Fibroblast of villous mesenchyme (primary cell): ENCODE measurements at regions not wholly inside any gene's neighbourhood (a gene's known extent, or its start where the extent isn't known, plus 50 kb on each side); places are given as distances from the start of the nearest gene placed in this dataset.

ENCODE experiments used
- DNase-seq: peaks from one replicate; pipeline ENCODE4 v3.0.0-alpha.2; 2010; ENCODE audit warnings: low read depth
- H3K4me3 ChIP-seq: 2 replicates; pipeline ENCODE4 v1.5.1; 2011; ENCODE audit warnings: low read depth, mild to moderate bottlenecking, low read length
- CTCF ChIP-seq: IDR thresholded peaks from 2 replicates; pipeline ENCODE4 v1.5.1; 2012; ENCODE audit warnings: low read depth, mild to moderate bottlenecking, low read length; ENCODE audit not compliant: insufficient read depth

- H3K4me3 ChIP-seq: no peak overlapping the region
- no peak for TF ChIP-seq CTCF
- no peak for DNase-seq
These were observed 59.1 kb upstream of the ADGRG2 start for GRCh38 chrX:19181345-19181744.

GRCh38 chrX:19182785-19183184 lies 60.5 kb upstream of the ADGRG2 start:
- no peak overlapping the region for H3K4me3 ChIP-seq
- TF ChIP-seq CTCF: no peak
- no peak for DNase-seq

- H3K4me3 ChIP-seq: no peak overlapping the region
- no peak for TF ChIP-seq CTCF
- no peak for DNase-seq
These were observed 61.7 kb upstream of the ADGRG2 start for GRCh38 chrX:19183761-19184477.

- no peak for DNase-seq
- TF ChIP-seq CTCF: no peak
- no peak overlapping the region for H3K4me3 ChIP-seq
These were observed 66.3 kb upstream of the ADGRG2 start for GRCh38 chrX:19188566-19188965.

- no peak for DNase-seq
- no peak for TF ChIP-seq CTCF
- no peak overlapping the region for H3K4me3 ChIP-seq
These were observed 68.6 kb upstream of the ADGRG2 start for GRCh38 chrX:19190902-19191301.

GRCh38 chrX:19193565-19193964 lies 71.3 kb upstream of the ADGRG2 start:
- no peak for TF ChIP-seq CTCF
- no peak overlapping the region for H3K4me3 ChIP-seq
- DNase-seq: no peak
